K562 (cell line): ENCODE measurements at regions not wholly inside any gene's neighbourhood (a gene's known extent, or its start where the extent isn't known, plus 50 kb on each side); places are given as distances from the start of the nearest gene placed in this dataset.

Experiments used
- ATAC-seq: fragments of 200-7000 bp; cut with Tn5 transposase; 3 replicates; pipeline ENCODE4 v1.9.1; 2020; ENCODE audit warnings: moderate library complexity
- BruUV-seq: library from RNA; stranded (reverse); fragments of 400-500 nt; replicated peaks from 2 replicates; lab custom pipeline; 2021; lab: Mats Ljungman, UMichigan
- CTCF ChIA-PET: fragments of 300-600 bp; formaldehyde crosslinking; extraction: SDS; loops from one replicate; lab custom pipeline; 2021; ENCODE audit warnings: low intra/inter-chr PET ratio; lab: Yijun Ruan, JAX
- POLR2A ChIA-PET: fragments of 300-600, 350-650 bp; sonication (Branson Sonifier 250); formaldehyde crosslinking; extraction: SDS; loops from one replicate; lab custom pipeline; 2021; ENCODE audit warnings: antibody characterized with exemption, inconsistent platforms; lab: Yijun Ruan, JAX
- DNase-seq, 4 experiments: peaks; one replicate each; pipeline versions ENCODE4 v3.0.0 to v3.0.0-alpha.2; 2011 to 2018; ENCODE audit warnings: low spot score in 3 of 4, mixed read lengths in 3 of 4; ENCODE audit errors: extremely low read depth in 1 of 4
- FAIRE-seq: peaks from 2 replicates; lab custom pipeline; 2011; peaks lifted over from hg19 to GRCh38; lab: Jason Lieb, UNC
- H2AFZ ChIP-seq: 2 replicates; pipeline ENCODE4 v1.6.0; 2011; ENCODE audit warnings: low read depth, low read length, control low read depth, inconsistent platforms
- H3K27ac ChIP-seq: fragments of 200-600 bp; 3 replicates; pipeline ENCODE4 v1.8.0; 2011; ENCODE audit warnings: low read depth, mild to moderate bottlenecking, control low read depth, inconsistent platforms, low read length, moderate library complexity, mixed read lengths; ENCODE audit errors: extremely low read depth
- H3K27me3 ChIP-seq, 2 experiments: fragments of 300-600 bp in 1 of 2; 2 replicates in 1 of 2; 3 replicates in 1 of 2; pipeline versions ENCODE4 v1.6.0 to v1.8.0; 2011; ENCODE audit warnings: inconsistent platforms in 2 of 2, low read length in 2 of 2, mild to moderate bottlenecking in 1 of 2, mixed read lengths in 1 of 2, moderate library complexity in 1 of 2; ENCODE audit not compliant: control insufficient read depth in 2 of 2, insufficient read depth in 2 of 2
- H3K36me3 ChIP-seq: fragments of 300-600 bp; 3 replicates; pipeline ENCODE4 v1.8.0; 2011; ENCODE audit warnings: mild to moderate bottlenecking, low read length, inconsistent platforms; ENCODE audit not compliant: control insufficient read depth, insufficient read depth
- H3K4me1 ChIP-seq, 2 experiments: fragments of 200-600 bp in 1 of 2; replicated peaks in 1 of 2; 2 replicates in 1 of 2; 3 replicates in 1 of 2; pipeline versions ENCODE4 v1.5.1 to v1.8.0; 2011; ENCODE audit warnings: inconsistent platforms in 2 of 2, low read length in 2 of 2, mild to moderate bottlenecking in 1 of 2, mixed read lengths in 1 of 2, moderate library complexity in 1 of 2; ENCODE audit not compliant: control insufficient read depth in 2 of 2, insufficient read depth in 2 of 2
- H3K4me2 ChIP-seq: 2 replicates; pipeline ENCODE4 v1.6.1; 2011; ENCODE audit warnings: low read length, control low read depth, inconsistent platforms, mixed read lengths; ENCODE audit not compliant: insufficient read depth
- H3K4me3 ChIP-seq: fragments of 200-600 bp; sonication (generic), shearing (Covaris generic); 2 replicates; pipeline ENCODE4 v1.5.1; 2016; ENCODE audit warnings: control low read depth, inconsistent platforms
- H3K79me2 ChIP-seq: fragments of 200-600 bp; 3 replicates; pipeline ENCODE4 v1.8.0; 2011; ENCODE audit warnings: low read length, inconsistent platforms; ENCODE audit not compliant: control insufficient read depth, insufficient read depth
- H3K9ac ChIP-seq, 2 experiments: 2 replicates each; pipeline versions ENCODE4 v1.6.0 to v1.6.1; 2011; ENCODE audit warnings: low read depth in 2 of 2, low read length in 2 of 2, control low read depth in 1 of 2, inconsistent platforms in 1 of 2, mild to moderate bottlenecking in 1 of 2, mixed read lengths in 1 of 2; ENCODE audit not compliant: insufficient read depth in 1 of 2
- H3K9me1 ChIP-seq: one replicate; pipeline ENCODE4 v1.6.0; 2011; ENCODE audit warnings: inconsistent platforms, mild to moderate bottlenecking, low read length, moderate library complexity; ENCODE audit not compliant: control insufficient read depth, insufficient read depth
- H3K9me3 ChIP-seq: replicated peaks from 2 replicates; pipeline ENCODE4 v1.5.1; 2011; ENCODE audit warnings: low read depth, low read length, inconsistent platforms; ENCODE audit not compliant: control insufficient read depth, insufficient read depth
- H4K20me1 ChIP-seq: replicated peaks from 2 replicates; pipeline ENCODE4 v1.6.1; 2011; ENCODE audit warnings: low read length, inconsistent platforms, mixed read lengths; ENCODE audit not compliant: control insufficient read depth, insufficient read depth
- CBX2 ChIP-seq: fragments of 200-600 bp; sonication (generic); IDR thresholded peaks from one replicate; pipeline ENCODE4 v1.6.1; 2012; ENCODE audit warnings: mild to moderate bottlenecking, low read length, inconsistent platforms; ENCODE audit not compliant: insufficient read depth, poor library complexity, severe bottlenecking
- CREB5 ChIP-seq: fragments of 250-450 bp; sonication (Bioruptor Pico); IDR thresholded peaks from 2 replicates; pipeline ENCODE4 v1.5.0; 2020; ENCODE audit warnings: mild to moderate bottlenecking
- ESRRA ChIP-seq: fragments of 450-650 bp; IDR thresholded peaks from 2 replicates; pipeline ENCODE4 v1.6.1; 2014; ENCODE audit warnings: low read depth, mild to moderate bottlenecking, moderate library complexity, borderline replicate concordance
- ETV6 ChIP-seq, 3 experiments: fragments of 150-350 bp in 1 of 3; sonication (generic) in 1 of 3; formaldehyde crosslinking in 1 of 3; IDR thresholded peaks; 2 replicates each; pipeline versions ENCODE4 v1.6.1 to v1.8.0; 2014 to 2022; ENCODE audit warnings: borderline replicate concordance in 2 of 3, low read depth in 2 of 3, antibody characterized with exemption in 1 of 3, low read length in 1 of 3, mild to moderate bottlenecking in 1 of 3, missing genetic modification reagents in 1 of 3
- HCFC1 ChIP-seq: IDR thresholded peaks from 2 replicates; pipeline ENCODE4 v1.6.1; 2012; ENCODE audit warnings: low read depth, low read length, improper control_type of control experiment
- HNRNPH1 ChIP-seq: fragments of 200-400 bp; formaldehyde crosslinking; optimal IDR thresholded peaks from 2 replicates; pipeline ENCODE3; 2017; ENCODE audit warnings: low read depth, mild to moderate bottlenecking, low read length, moderate library complexity
- IRF2 ChIP-seq: sonication (generic); formaldehyde crosslinking; IDR thresholded peaks from 2 replicates; pipeline ENCODE4 v1.8.1; 2022; ENCODE audit warnings: mild to moderate bottlenecking, missing genetic modification reagents
- MXI1 ChIP-seq: IDR thresholded peaks from 2 replicates; pipeline ENCODE4 v1.6.1; 2011; ENCODE audit warnings: low read depth, mild to moderate bottlenecking, improper control_type of control experiment, low read length
- NR2F6 ChIP-seq: fragments of 450-650 bp; formaldehyde crosslinking; IDR thresholded peaks from 2 replicates; pipeline ENCODE4 v1.4.0; 2020; ENCODE audit warnings: mild to moderate bottlenecking
- PCBP1 ChIP-seq: fragments of 200-400 bp; formaldehyde crosslinking; IDR thresholded peaks from 2 replicates; pipeline ENCODE4 v1.6.1; 2018; ENCODE audit warnings: mild to moderate bottlenecking, low read depth, low read length; ENCODE audit not compliant: poor library complexity, severe bottlenecking
- PTTG1 ChIP-seq: fragments of 450-650 bp; IDR thresholded peaks from 2 replicates; pipeline ENCODE4 v1.6.1; 2016; ENCODE audit warnings: low read depth, mild to moderate bottlenecking, missing genetic modification characterization, missing compliant biosample characterization
- RFX5 ChIP-seq: IDR thresholded peaks from 2 replicates; pipeline ENCODE4 v1.6.1; 2011; ENCODE audit warnings: low read depth, mild to moderate bottlenecking, improper control_type of control experiment, low read length
- THRA ChIP-seq: fragments of 450-650 bp; IDR thresholded peaks from 2 replicates; pipeline ENCODE4 v1.6.1; 2017; ENCODE audit warnings: mild to moderate bottlenecking, moderate library complexity
- ZNF121 ChIP-seq: sonication (generic); formaldehyde crosslinking; conservative IDR thresholded peaks from 2 replicates; pipeline ENCODE4 v1.8.0; 2022; ENCODE audit warnings: missing genetic modification reagents
- ZNF274 ChIP-seq: IDR thresholded peaks from 2 replicates; pipeline ENCODE4 v1.6.1; 2011; ENCODE audit warnings: low read depth, mild to moderate bottlenecking, low read length, moderate library complexity, borderline replicate concordance
- ZNF3 ChIP-seq: fragments of 250-450 bp; sonication (Bioruptor Pico); IDR thresholded peaks from 2 replicates; pipeline ENCODE4 v1.5.0; 2021; ENCODE audit warnings: mild to moderate bottlenecking, moderate library complexity
- whole genome bisulfite sequencing: fragments of 100-300 bp; shearing (Covaris generic); methylation state at CpG from one replicate; pipeline ENCODE4 v1.1.6; 2016; ENCODE audit warnings: low coverage, mixed read lengths; ENCODE audit not compliant: insufficient coverage; ENCODE audit errors: missing lambda C conversion rate; 5-methylcytosine and 5-hydroxymethylcytosine counted together
- in situ Hi-C: fragments of 300-500 bp; cut with MboI; formaldehyde crosslinking; loops from 4 replicates; pipeline ENCODE4 v1.15.0; 2018; ENCODE audit warnings: inconsistent platforms, mixed read lengths
- intact Hi-C: fragments of 100-400 bp; cut with micrococcal nuclease; formaldehyde crosslinking; loops from 2 replicates; pipeline ENCODE4 v1.14.2; 2022
- TF ChIP-seq, protein P1 (sequence below): sonication (generic); IDR thresholded peaks from 2 replicates; pipeline ENCODE4 v1.6.1; 2016

DNA sequence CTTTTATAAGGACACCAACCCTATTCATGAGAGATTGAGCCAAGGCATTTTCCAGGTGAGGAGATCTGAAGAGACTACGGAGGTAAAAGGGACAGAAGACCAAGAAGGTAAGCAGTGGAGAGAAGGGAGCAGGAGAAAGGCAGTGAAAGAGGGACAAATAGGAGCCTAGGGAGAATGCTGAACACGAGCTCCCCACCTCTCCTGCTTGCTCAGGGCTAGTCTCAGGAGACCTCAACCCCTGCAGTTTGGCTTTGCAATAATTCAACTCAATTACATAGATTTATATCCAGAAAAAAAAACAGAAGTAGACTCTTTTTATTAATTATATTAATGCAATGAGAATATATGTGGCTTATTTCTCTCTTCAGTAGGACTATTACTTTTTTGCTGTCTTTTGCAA lies 91.0 kb upstream of the DDX18 start (continued):
- TF ChIP-seq ETV6 (IDR thresholded peaks at IDR 0.05; ENCODE audit: borderline replicate concordance in 1 of 2, low read depth in 2 of 2, low read length in 1 of 2) (no peak), ETV6 (CRISPR knock-in tag; IDR thresholded peaks at IDR 0.05; ENCODE audit: borderline replicate concordance) (no peak), NR2F6 (CRISPR knock-in tag) (no peak), CBX2 (no peak), ZNF274 (no peak), IRF2 (no peak)
- TF ChIP-seq, protein P1, sequence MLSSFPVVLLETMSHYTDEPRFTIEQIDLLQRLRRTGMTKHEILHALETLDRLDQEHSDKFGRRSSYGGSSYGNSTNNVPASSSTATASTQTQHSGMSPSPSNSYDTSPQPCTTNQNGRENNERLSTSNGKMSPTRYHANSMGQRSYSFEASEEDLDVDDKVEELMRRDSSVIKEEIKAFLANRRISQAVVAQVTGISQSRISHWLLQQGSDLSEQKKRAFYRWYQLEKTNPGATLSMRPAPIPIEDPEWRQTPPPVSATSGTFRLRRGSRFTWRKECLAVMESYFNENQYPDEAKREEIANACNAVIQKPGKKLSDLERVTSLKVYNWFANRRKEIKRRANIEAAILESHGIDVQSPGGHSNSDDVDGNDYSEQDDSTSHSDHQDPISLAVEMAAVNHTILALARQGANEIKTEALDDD: no peak

DNA sequence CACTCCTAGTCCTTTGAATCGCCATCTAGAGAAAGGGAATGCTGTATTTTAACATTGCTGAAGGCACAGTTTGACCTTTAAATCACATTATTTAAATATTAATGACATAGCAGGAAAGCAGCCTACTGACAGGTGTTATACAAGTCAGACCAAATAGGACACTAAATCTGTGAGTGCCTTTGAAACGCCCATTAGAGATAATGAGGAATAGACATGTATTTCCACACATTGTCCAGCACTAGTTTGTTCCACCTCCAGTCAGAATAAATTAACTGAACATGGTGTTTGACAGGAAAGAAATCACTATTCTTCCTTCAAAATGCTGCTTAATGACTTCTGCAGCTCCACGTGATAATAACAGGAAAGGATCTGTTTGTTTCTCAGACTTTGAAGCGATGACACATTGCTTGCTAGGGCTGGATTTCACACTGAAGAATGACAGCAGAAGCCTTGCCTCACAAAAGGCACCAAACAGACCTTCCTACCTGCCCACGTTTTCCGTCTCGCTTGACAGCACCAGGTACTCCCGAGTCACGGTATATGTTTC lies 90.5 kb upstream of the DDX18 start:
- Histone ChIP-seq H3K79me2 (no peaks in the 10 kb centered on the region), H3K9me3 (no peaks in the 10 kb centered on the region), H3K4me1 (no peaks in the 10 kb centered on the region), H3K9ac (no peak overlapping the region), H3K27ac (no peak overlapping the region), H3K4me3 (no peak overlapping the region), H3K4me2 (no peak overlapping the region), H3K27me3 (no peaks in the 10 kb centered on the region), H3K9me1 (no peaks in the 10 kb centered on the region), H4K20me1 (no peaks in the 10 kb centered on the region), H2AFZ (no peak overlapping the region), H3K36me3 (no peaks in the 10 kb centered on the region)
- no TSS peak for BruUV-seq
- no peak for DNase-seq
- ChIA-PET POLR2A (no interaction called here), CTCF (no interaction called here)
- in situ Hi-C loops (no loop called here), intact Hi-C loops (loop anchor here (5.0 kb wide), 1 partner anchor 278 kb away; no protein-coding TSS in a partner anchor)
- 0% methylated on average over 9 of the region's 9 CpGs for WGBS
- TF ChIP-seq HNRNPH1 (no peak), HCFC1 (no peak), RFX5 (no peak), PCBP1 (no peak), ZNF121 (no peak), ESRRA (no peak), THRA (no peak), CREB5 (CRISPR knock-in tag) (no peak), PTTG1 (tag) (no peak), ZNF3 (no peak), MXI1 (no peak)
- no peak for FAIRE-seq
- no peak for ATAC-seq
